MM.1S (cell line): ENCODE measurements at regions not wholly inside any gene's neighbourhood (a gene's known extent, or its start where the extent isn't known, plus 50 kb on each side); places are given as distances from the start of the nearest gene placed in this dataset.

ENCODE experiments used
- DNase-seq: peaks from one replicate; pipeline ENCODE4 v3.0.0-alpha.2; 2015
- H2AFZ ChIP-seq: fragments of 300-600 bp; sonication (generic); 2 replicates; pipeline ENCODE4 v1.6.0; 2016; ENCODE audit warnings: antibody characterized with exemption, low read length
- H3F3A ChIP-seq: fragments of 300-600 bp; sonication (generic); 2 replicates; pipeline ENCODE4 v1.6.1; 2016; ENCODE audit warnings: mild to moderate bottlenecking, antibody characterized with exemption, low read length, moderate library complexity, mixed read lengths; ENCODE audit not compliant: insufficient read depth
- H3K27ac ChIP-seq: fragments of 300-600 bp; sonication (generic); 2 replicates; pipeline ENCODE4 v1.5.1; 2016; ENCODE audit warnings: mild to moderate bottlenecking, low read length
- H3K27me3 ChIP-seq: fragments of 300-600 bp; sonication (generic); replicated peaks from 2 replicates; pipeline ENCODE4 v1.6.0; 2016; ENCODE audit warnings: low read length; ENCODE audit not compliant: insufficient read depth
- H3K36me3 ChIP-seq: fragments of 300-600 bp; sonication (generic); replicated peaks from 2 replicates; pipeline ENCODE4 v1.6.1; 2016; ENCODE audit warnings: mild to moderate bottlenecking, low read length, mixed read lengths; ENCODE audit not compliant: insufficient read depth
- H3K4me1 ChIP-seq: fragments of 300-600 bp; sonication (generic); 2 replicates; pipeline ENCODE4 v1.6.1; 2016; ENCODE audit warnings: low read length, mixed read lengths
- H3K4me2 ChIP-seq: fragments of 300-600 bp; sonication (generic); 2 replicates; pipeline ENCODE4 v1.6.0; 2016; ENCODE audit warnings: low read depth, low read length
- H3K4me3 ChIP-seq: fragments of 300-600 bp; sonication (generic); 2 replicates; pipeline ENCODE4 v1.5.1; 2016; ENCODE audit warnings: low read length, mixed read lengths
- H3K79me2 ChIP-seq: fragments of 300-600 bp; sonication (generic); 2 replicates; pipeline ENCODE4 v1.6.1; 2016; ENCODE audit warnings: mixed run types, low read length, mixed read lengths
- H3K9ac ChIP-seq: fragments of 300-600 bp; sonication (generic); 2 replicates; pipeline ENCODE4 v1.6.1; 2016; ENCODE audit warnings: low read length, mixed read lengths
- H3K9me2 ChIP-seq: fragments of 300-600 bp; sonication (generic); replicated peaks from 2 replicates; pipeline ENCODE4 v1.6.1; 2016; ENCODE audit warnings: mild to moderate bottlenecking, low read length, mixed read lengths; ENCODE audit not compliant: insufficient read depth
- H3K9me3 ChIP-seq: fragments of 300-600 bp; sonication (generic); replicated peaks from 2 replicates; pipeline ENCODE4 v1.6.1; 2016; ENCODE audit warnings: mild to moderate bottlenecking, low read length, mixed read lengths; ENCODE audit not compliant: insufficient read depth
- H4K20me1 ChIP-seq: fragments of 300-600 bp; sonication (generic); 2 replicates; pipeline ENCODE4 v1.6.1; 2016; ENCODE audit warnings: mild to moderate bottlenecking, low read length, moderate library complexity, mixed read lengths; ENCODE audit not compliant: insufficient read depth
- CTCF ChIP-seq: fragments of 300-600 bp; sonication (generic); IDR thresholded peaks from 2 replicates; pipeline ENCODE4 v1.5.1; 2016; ENCODE audit warnings: antibody characterized with exemption, low read length, mixed read lengths
- EZH2 ChIP-seq: fragments of 300-600 bp; sonication (generic); optimal IDR thresholded peaks from 2 replicates; pipeline ENCODE3; 2017; ENCODE audit warnings: low read depth, mild to moderate bottlenecking, antibody characterized with exemption, low read length, mixed read lengths
- EZH2phosphoT487 ChIP-seq: fragments of 300-600 bp; sonication (generic); IDR thresholded peaks from 2 replicates; pipeline ENCODE4 v1.6.1; 2018; ENCODE audit warnings: antibody characterized with exemption, low read length

GRCh38 chr3:115438799-115439198, 184.5 kb upstream of the GAP43 start:
- H4K20me1 ChIP-seq: no peaks in the 10 kb centered on the region

DNA sequence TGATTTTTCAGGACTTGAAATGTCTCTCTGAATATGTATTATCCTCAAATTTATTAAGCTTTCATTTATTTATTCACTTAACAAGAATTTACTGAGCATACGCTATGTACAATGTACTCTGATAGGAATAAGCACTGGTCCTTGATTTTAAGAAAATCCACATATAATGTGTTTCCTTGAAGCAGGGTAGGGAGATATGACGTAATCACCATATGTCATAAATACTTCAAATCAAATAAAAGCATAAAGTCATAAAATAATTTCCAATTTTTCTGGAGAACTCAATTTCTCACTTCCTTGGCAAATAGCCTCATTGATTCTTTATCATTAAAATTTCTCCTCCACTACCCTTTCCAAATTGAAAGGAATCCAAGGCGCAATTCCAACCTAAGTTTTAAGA, 177.8 kb upstream of the GAP43 start:
- no peaks in the 10 kb centered on the region for H3K9me3 ChIP-seq
- no peaks in the 10 kb centered on the region for H3K36me3 ChIP-seq
- H3K4me1 ChIP-seq: no peaks in the 10 kb centered on the region
- H3K27me3 ChIP-seq: no peaks in the 10 kb centered on the region
- DNase-seq: no peak
- no peak overlapping the region for H3K27ac ChIP-seq
- H4K20me1 ChIP-seq: no peaks in the 10 kb centered on the region
- TF ChIP-seq CTCF (no peak), EZH2phosphoT487 (no peak), EZH2 (no peak)
- H3K9ac ChIP-seq: no peak overlapping the region
- H3F3A ChIP-seq: no peaks in the 10 kb centered on the region
- no peaks in the 10 kb centered on the region for H3K79me2 ChIP-seq
- H3K4me3 ChIP-seq: no peak overlapping the region
- H3K4me2 ChIP-seq: no peak overlapping the region
- no peak overlapping the region for H2AFZ ChIP-seq
- H3K9me2 ChIP-seq: no peaks in the 10 kb centered on the region

More at GRCh38 chr3:115438799-115439198, 184.5 kb upstream of the GAP43 start:
- Histone ChIP-seq H3K9me2 (no peaks in the 10 kb centered on the region), H3F3A (no peaks in the 10 kb centered on the region), H3K79me2 (no peaks in the 10 kb centered on the region), H3K27me3 (no peaks in the 10 kb centered on the region), H3K4me1 (no peaks in the 10 kb centered on the region), H3K27ac (no peak overlapping the region), H3K9me3 (no peaks in the 10 kb centered on the region), H3K9ac (no peak overlapping the region), H2AFZ (no peak overlapping the region), H3K36me3 (no peaks in the 10 kb centered on the region), H3K4me3 (no peak overlapping the region), H3K4me2 (no peak overlapping the region)
- DNase-seq: no peak
- TF ChIP-seq CTCF: no peak
- no peak for TF ChIP-seq EZH2
- no peak for TF ChIP-seq EZH2phosphoT487

DNA sequence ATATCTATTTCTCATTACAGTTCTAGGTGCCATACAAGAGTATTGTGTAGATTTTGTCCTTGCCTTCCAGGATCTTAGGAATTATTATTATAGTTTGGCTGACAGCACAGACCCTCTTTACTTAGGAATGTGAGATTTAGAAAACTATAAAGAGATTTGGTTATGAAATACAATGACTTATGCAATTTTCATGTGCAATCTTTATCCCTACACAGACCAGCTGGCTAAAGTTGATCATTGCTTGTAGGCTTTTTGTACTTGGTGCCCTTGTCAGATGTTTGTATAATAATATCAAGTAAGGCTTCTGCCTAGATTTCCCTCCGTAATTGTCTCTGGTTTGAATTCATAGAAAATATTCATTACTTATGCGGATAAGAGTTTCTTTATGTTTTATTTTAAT, 174.5 kb upstream of the GAP43 start:
- Histone ChIP-seq H3K27ac (no peak overlapping the region), H3K79me2 (no peaks in the 10 kb centered on the region), H3K27me3 (no peaks in the 10 kb centered on the region), H3K4me3 (no peak overlapping the region), H4K20me1 (no peaks in the 10 kb centered on the region), H3K9ac (no peak overlapping the region), H3K36me3 (no peaks in the 10 kb centered on the region), H3F3A (no peaks in the 10 kb centered on the region), H3K4me1 (no peaks in the 10 kb centered on the region), H3K4me2 (no peak overlapping the region), H2AFZ (no peak overlapping the region), H3K9me3 (no peaks in the 10 kb centered on the region), H3K9me2 (no peaks in the 10 kb centered on the region)
- TF ChIP-seq EZH2phosphoT487 (no peak), EZH2 (no peak), CTCF (no peak)
- no peak for DNase-seq
